MM.1S (cell line): ENCODE measurements at regions not wholly inside any gene's neighbourhood (a gene's known extent, or its start where the extent isn't known, plus 50 kb on each side); places are given as distances from the start of the nearest gene placed in this dataset.

Experiments used
- EZH2 ChIP-seq: fragments of 300-600 bp; sonication (generic); optimal IDR thresholded peaks from 2 replicates; pipeline ENCODE3; 2017; ENCODE audit warnings: low read depth, mild to moderate bottlenecking, antibody characterized with exemption, low read length, mixed read lengths
- EZH2phosphoT487 ChIP-seq: fragments of 300-600 bp; sonication (generic); IDR thresholded peaks from 2 replicates; pipeline ENCODE4 v1.6.1; 2018; ENCODE audit warnings: antibody characterized with exemption, low read length
- TF ChIP-seq, protein P1 (sequence below): fragments of 300-600 bp; sonication (generic); IDR thresholded peaks from 2 replicates; pipeline ENCODE4 v1.5.1; 2016; ENCODE audit warnings: antibody characterized with exemption, low read length, mixed read lengths

DNA sequence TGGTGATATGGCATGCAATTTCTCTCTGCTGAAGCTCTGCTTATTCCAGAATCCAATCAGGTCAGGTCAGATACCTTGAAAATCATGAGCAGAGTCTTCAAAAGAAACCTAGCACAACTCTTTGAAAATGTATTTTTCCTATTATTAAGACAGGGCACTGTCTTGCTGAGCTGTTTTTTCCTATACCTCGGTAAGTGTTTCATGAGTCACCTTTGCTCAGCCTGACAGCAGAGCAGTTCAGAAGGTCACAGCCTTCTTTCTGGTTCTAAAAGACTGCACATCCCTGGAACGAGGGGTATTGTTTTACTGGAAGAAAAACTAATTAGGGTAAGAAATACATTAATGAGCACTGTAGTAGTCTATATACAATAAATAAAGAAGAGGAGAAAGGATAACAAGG, 422.0 kb downstream of the SOX2 start:
- TF ChIP-seq, protein P1, sequence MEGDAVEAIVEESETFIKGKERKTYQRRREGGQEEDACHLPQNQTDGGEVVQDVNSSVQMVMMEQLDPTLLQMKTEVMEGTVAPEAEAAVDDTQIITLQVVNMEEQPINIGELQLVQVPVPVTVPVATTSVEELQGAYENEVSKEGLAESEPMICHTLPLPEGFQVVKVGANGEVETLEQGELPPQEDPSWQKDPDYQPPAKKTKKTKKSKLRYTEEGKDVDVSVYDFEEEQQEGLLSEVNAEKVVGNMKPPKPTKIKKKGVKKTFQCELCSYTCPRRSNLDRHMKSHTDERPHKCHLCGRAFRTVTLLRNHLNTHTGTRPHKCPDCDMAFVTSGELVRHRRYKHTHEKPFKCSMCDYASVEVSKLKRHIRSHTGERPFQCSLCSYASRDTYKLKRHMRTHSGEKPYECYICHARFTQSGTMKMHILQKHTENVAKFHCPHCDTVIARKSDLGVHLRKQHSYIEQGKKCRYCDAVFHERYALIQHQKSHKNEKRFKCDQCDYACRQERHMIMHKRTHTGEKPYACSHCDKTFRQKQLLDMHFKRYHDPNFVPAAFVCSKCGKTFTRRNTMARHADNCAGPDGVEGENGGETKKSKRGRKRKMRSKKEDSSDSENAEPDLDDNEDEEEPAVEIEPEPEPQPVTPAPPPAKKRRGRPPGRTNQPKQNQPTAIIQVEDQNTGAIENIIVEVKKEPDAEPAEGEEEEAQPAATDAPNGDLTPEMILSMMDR: no peak
- TF ChIP-seq EZH2: no peak
- TF ChIP-seq EZH2phosphoT487: no peak
